ENCODE measurements at regions not wholly inside any gene's neighbourhood (a gene's known extent, or its start where the extent isn't known, plus 50 kb on each side); places are given as distances from the start of the nearest gene placed in this dataset.

DNA sequence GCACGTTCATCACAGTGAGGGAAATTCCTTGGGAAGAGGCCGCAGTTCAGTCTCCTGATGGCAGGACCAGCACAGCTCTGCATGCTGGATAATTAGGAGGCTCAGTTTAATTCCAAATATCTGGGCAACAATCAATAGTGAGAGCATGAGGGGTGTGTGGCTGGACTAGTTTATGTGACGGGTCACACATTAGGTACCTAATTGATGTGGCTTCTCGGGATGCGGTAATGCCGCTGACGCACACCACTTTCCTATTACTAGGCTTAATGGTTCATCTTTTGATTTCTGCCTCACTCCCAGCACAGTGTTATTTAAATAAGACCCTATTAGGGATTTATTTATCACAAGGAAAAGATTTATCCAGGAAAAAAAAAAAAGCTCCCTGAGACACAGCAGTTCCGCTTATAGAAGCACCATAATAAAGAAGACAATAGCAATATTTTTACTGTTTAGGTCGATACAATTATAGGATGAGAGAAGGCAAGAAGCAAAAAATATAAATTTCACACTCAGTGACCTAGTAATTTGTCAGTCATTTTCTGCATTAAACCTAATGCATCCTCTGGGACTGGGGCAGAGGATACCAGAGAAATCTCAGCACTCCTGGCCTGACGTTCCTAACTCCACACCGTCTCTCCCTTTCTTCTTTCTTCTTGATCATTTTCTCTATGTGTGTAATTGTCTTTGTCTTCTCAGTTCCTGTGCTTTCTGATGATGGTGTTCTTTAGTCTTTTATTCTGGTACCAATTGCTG lies 264.7 kb upstream of the SLC14A2 start:
- no peak for DNase-seq

DNA sequence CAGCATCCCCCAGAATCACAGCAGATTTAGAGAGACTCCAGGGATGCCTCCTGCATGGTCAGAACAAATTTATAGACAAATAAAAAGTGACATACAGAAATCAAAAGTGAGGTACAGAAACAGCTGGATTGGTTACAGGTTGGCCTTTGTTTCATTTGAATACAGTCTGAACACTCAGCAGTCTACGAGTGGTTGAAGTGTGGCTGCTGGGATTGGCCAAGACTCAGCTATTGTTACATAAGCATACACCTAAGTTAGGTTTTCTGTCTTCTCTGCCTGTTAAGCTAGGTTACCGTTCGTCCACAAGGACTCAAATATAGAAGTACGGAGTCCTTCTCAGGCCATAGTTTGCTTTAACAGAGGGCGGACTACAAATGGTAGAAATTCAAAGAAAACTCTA lies 262.4 kb upstream of the SLC14A2 start:
- DNase-seq = no peak

DNA sequence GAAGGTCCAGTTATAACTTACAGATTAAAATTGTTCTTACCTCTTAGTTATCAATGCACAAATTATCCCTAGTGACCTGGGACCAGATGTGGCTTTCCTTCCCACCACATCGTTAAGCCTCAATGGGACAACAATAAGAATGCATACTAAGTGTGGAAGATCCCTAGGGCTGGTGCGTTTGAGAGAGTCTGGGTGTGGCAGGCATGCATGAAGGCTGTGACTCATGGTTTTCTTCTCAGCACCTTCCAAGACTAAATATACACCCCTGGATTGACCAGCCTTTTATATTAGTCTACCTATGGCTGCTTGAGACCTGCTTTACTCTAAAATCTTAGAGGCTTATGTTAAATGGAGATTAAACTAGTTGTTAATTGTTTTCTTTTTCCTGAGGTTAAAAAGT lies 261.7 kb upstream of the SLC14A2 start:
- no peak for DNase-seq

DNA sequence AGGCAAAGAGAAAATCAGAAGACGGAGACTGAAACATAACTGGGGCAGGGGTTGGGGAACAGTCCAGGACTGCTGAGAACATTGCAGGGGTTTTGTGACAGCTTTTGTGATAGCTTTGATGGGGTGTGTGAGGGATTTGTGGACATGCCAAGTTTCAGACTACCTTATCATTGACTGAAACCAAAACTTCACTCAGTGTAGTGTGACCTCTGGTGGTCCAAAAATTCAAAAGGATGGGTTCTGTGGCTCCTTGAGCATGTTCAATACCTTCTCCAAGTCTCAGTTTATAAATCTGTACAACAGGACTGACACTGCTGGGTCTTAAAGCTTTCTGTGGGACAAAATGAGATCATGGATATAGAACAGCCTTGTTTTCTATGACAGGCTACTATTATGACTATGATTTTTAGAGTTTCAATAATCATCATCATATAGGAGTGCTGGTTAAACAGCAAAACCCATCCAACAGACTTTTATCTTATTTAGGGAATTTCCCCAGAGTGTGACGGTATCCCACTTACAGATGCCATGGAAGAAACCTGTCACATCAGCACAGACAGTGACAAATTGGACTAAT lies 259.2 kb upstream of the SLC14A2 start:
- no peak for DNase-seq

DNA sequence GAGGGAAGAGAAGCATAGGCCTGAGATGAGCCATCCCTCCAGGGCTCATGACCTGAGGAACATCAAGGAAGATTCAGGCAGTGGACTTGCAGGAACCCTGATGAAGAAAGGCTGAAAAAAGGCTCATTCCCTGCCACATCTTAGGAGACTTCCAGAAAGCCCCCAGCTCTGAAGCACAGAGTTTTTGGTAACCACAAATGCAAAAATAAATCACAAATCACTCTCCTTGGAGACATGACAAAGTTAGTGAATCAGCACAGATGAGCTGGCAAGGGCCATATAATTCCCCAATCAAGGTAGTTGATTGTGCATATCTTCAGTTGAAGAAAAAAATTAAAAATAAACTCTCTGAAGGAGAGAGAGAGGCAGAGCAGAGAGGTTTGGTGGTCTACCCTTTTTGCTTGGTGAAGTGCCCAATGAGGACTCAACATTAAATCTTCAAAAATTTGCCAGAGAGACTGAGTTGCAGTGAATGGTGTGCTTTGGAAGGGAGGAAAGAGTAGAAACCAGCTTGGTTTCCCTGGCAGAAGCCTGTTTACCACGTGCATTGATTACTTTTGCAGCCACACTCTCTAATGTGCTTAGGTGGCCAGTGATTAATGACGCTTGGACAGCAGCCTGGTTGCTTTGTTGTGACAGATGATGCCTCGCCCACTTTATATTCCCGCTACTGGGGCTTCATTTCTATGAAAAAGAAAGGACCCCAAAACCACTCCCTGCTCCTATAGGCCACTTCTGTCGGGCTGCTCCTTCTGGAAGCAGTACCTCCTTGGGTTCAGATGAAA lies 257.4 kb upstream of the SLC14A2 start:
- no peak for DNase-seq

DNA sequence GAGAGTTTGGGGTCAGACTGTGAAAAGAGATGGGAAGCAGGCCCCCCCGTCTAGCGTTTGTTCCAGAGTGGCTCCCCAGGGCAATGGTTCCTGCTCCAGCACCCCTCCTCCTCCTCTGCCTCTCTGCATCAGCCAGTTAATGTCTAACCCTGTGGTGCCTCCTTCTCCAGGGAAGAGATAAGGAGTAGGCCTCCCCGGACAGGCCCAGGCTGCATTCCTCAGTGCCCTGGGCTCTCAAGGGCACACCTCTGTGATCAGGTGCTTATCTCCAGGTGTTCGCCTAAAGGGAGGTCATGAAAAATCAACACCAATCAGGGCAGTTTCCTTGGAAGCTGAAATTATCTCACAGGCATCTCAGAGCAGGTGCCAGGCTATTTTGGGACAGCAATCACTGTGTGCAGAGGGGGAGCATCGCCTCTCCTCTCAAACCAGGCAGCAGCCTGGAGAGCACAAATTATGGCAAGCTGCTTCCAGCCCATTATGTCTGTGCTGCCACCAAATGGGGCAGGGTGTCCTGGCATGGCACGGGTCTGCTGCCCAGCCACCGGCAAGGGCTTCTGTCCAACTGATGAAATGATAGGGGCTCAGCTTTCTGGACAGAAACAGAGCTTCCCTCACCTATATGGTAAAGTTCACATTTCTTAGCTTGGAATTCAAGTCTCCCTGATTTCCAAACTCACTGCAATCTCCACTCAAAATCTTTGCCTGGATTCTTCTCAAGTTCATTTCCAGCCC lies 255.8 kb upstream of the SLC14A2 start:
- no peak for DNase-seq

DNA sequence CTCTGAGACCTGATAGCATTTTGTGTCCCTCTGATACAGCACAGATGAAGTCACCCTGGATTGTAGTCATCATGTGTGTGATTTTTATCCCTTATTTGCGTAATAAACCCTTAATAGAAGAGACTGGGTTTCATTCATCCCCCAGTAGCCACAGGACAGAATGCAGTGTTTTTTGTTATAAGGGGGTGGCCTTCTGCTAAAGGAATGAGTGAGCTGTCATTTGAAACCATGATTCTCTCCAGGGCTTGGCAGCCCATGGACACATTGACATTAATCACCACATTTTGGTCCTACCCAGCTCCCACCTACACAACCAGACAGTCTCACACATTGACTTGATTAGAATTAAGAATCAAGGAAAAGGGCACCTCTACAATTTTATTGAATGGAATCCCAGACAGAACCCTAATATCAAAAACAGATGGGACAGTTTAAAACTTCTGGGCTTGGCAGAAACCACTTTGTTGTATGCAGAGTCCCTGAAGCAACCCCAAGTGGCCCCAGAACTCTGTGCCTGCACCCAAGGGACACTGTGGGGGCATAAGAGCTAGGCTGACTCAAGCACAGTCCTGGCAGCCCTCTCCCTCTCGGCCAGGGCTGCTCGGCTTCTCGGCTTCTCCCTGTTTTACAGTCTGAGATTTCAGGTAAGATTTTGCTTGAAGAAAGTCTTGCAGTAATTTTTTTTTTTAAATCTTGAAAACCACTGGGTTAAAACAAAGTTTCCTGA lies 254.0 kb upstream of the SLC14A2 start:
- no peak for DNase-seq

DNA sequence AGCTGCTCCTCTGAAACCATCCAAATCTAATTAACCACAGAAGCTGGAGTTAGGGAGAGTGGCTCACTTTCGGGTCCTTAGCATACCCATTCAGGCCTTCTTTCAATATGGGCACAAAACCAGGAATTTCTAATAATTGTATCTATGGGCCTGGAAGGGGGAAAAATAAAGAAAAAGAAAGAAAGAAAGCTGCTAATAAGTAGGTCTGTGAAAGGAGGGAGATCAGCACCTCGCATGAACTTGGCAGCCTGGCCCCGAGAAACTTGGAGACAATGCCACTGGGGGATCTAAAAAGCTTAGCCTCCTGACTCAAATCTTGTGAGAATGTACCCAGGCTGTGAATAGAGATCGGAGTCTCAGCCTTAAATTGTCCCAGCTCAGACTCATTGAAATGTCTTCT lies 252.1 kb upstream of the SLC14A2 start:
- no peak for DNase-seq

DNA sequence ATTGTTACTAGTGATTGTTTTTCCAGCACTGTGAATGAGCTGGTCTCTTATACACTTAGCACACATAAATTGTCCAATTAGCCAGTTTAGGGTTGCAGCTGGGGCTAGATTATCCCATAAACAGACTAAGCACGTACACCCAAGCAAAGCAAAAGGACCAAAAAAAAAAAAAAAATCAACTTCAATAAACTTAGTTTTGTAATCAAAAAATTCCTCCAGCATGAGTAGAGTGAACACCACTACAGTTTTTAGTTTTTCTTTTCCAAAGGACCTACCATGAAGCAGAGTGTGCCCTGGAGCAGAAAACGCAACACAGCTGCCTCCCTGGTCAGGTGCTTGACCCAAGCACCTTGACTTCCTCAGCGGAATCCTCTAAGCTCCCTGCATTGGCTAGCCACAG lies 249.4 kb upstream of the SLC14A2 start:
- DNase-seq = no peak

DNA sequence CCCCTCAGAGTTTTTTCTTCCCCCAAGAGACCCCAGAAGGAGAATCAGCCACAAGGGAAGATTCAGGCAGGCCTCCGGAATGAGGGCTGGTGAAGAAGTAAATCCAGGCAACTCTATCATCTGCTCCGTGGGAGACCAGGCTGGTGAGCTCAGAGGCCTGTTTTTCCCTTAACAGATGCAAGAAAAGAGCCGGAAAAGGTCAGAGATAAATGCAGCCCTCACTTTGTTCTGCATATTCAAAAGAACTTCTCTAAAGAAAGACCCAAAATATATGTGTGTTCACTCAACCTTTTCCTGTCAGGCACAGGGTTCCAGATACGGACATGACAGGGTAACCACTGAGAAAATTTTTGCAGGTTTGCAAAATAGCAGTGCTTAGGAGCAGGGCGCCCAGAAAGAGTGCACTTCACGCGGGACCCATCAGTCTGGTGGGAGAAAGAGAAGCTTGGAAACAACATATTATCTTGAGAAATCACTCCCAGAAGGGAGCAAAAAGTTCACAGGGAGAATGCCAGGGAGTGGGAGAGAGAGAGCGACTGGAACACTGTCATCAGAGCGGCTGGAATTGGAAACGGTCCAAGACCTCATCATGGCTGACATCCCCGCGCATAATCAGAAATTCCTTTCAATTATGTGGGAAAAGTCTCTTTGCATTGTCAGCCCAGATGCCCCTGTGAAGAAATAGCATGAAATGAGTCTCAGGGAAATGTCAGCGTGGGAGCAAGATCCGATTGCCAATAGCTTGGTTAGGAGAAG lies 244.8 kb upstream of the SLC14A2 start:
- no peak for DNase-seq

DNA sequence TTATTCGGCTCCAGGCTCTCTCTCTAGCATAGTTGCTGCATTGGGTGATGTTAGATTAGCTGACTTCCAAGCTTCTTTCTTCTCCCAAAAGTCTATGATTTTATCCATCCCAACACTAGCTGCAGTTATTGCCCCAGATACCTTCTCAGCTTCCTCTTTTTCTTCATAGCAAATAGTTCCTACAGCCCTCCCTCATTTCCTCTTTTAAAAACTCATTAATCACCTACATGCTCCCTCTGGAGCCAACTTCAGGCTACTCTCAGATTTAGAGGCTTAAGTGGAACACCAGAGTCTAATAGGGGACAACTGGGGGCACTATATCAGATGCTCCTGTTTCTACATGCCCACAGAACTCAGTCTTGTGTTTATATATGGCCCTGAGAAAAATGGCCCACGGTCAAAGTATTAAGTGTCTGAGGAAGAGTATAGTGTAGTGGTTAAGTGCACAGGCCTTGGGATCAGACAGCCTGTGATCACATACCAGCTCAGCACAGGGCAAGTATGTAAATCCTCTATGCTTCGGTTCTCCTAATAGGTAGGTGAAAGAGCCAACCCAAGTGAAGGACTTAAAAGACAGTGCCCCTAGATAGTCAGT lies 241.9 kb upstream of the SLC14A2 start:
- DNase-seq = no peak

DNA sequence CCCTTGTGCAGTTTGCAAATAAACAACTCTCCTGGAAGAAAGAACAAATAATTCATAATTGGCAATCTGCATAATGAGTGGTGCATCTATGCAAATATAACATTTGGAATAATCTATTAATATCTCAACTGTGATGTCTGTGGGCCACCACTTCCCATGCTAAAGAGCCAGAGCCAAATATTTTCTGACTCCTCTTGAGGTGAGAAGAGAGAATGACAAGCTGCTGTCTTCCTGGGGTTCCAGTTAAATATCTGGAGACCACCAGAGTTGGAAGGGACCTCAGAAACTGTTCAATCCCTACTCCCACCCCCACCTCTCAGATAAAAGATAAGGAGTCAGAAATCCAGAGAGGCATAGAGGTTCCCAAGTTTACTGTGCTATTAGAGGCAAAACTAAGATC lies 241.0 kb upstream of the SLC14A2 start:
- DNase-seq = no peak

DNA sequence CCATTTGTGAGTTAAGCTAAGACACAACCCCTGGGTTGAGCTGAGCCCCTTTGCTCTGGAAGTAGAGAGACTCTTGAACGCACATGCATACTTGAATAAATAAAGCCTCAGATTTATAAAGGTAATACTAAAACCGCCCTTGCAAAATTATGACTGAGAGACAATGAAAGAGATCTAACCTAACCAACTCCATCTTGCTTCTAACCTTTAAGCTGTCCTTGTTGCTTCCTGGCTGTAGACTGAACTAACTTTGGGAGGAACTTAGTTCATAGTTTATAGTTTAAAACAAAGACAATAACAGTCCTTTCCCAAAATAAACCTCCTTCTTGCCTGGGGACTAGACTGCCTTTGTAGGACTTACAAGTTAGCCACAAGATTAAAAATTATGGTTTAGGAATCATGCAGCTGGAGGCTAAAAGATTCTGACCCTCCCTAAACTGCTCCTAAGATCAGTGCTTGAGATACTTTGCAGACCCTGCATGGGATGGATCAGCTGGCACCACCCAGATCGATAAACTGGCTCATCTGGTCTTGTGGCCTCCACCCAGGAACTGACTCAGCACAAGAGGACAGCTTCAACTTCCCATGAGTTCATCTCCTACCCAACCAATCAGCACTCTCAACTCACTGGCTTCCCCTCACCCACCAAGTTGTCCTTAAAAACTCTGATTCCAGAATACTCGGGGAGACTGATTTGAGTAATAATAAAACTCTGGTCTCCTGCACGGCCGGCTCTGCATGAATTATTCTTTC lies 240.2 kb upstream of the SLC14A2 start:
- DNase-seq = no peak

DNA sequence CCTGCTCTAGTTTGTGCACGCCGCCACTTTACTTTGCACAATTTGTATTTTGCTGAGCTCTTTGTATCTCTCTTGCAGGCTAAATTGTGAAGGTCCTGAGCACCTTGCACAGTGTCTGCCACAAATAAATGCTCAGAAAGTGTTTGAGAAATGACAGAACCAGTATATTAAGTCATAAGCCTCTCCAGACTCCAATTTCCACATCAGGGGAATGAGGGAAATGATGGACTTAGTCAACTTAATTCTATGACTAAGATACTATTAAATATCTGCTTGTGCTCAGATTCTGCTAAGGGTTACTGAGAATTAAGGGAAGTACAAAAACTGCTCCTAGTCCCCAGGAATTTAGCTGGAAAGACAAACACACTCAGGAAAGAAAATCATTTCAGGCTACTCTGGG lies 239.1 kb upstream of the SLC14A2 start:
- DNase-seq = no peak

DNA sequence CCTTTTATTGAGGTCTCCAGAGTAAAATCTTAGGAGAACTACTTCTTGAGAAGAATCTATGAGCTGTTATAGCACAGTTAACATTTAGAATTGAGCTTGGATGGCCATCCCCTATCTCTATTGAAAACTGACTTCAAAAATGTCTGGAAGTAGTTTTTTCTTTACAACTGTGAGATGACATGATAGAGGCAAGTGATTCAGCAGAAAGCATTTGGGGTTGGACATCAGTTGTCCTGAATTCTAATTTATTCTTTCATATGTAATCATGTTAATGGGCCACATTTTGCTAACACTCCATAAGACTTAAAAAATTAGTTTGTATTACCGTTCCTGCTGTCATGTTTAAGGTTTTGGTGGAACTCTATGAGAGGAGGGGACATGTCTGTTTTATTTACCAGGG lies 237.0 kb upstream of the SLC14A2 start:
- DNase-seq = no peak

DNA sequence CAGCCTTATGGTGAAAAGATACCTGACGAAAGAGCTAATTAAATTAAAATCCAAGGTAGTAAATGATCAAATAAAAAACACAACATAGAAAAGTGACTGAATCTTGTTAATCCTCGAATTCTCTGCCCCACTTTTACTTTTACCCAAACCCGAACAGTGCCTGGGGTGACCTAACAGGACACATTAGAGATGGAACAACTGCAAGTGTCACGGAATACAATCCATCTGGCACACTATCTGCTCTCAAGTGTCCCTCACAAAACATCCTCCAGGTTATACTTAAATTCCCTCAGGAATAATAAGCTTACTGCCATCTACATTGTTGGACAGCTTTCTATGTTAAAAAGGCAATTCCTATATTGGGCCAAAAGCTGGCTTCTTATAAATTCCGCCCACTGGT lies 236.3 kb upstream of the SLC14A2 start:
- DNase-seq = no peak

DNA sequence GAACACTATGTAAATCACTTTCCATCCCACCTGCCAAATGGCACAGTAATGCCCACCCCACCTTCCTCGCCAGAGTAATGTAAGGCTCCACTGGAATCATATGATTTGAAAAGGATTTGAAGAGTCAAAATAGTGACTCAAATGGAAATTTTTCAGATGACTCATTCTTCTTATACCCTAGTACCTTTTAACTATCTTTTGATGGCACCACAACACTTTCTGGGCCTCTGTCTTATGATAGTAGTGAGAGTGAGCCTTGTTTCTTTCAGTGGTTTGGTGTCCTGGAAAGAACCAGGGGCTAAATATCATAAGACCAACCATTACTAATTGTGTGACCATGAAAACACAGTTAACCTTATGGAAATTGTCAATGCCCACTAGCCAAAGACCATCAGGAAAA lies 235.4 kb upstream of the SLC14A2 start:
- DNase-seq = no peak

DNA sequence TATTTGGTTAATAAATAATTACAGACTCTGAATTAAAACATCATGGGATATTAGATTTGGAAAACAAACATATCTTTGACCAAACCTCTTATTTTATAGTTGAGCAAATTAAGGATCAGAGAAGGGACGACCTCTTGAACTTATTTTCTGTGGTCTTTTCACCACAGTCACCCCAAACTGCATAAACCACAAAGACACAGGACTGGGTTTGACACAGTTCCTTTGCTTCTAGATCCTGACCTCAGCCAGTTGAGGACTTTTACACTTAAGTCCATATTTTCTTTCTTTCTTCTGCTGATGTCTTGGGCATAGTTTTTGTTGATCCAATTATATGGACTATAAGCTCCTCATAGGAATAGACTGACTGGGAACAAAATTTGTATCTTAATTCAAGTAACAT lies 234.0 kb upstream of the SLC14A2 start:
- no peak for DNase-seq

DNA sequence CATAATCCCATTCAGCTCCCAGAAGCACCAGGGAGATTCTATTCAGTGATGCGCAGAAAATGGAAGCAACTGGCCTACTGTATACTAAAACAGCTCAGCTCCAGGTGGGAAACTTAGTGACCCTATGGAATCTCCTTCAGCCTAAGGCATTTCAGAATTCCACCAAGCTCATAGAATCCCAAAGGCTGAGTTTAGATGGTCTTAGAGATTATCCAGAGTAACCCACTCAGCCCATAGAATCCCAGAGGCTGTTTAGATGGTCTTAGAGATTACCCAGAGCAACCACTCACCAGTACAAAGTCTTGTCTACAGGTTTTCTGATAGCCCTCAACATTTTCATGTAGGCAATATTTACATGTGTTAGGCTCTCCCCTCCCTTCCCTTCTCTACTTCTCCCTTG lies 232.0 kb upstream of the SLC14A2 start:
- DNase-seq = no peak

DNA sequence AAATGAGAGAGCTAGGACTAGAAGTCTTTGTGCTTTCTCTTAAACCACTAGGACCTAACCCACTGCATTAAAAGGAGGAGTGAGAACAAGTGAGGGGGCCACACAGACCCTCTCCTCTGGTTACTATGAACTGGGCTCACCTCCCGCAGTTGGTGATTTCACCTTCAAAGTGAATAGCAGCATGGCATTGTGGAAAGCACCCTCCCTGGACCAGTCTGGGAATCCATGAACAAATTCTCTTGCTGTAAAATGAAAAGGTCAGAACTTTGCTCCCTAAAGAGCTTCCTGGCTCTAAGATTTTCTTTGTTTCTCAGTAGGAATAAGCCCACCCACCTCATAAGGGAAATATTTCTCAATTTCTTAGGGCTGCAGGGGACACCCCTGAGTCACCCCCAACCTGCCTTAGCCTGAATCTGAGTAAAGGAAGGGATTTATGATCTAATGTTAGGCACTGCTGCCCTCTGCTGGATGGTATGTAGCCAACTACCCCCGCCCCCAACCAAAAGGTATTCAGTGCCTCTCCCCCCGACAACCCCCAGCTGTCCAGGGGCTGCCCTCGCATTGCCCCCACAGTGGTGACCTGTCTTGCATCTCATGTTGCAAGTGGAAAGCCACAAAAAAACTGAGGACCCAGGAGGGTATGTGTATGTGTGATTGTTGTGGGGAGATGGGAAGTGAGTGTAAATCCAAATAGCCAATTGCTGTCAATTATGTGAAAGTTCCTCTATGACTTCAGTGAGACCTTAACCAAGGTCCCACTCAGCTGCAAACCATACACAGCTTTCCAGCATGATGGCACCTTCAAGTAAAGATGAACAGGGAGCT lies 230.9 kb upstream of the SLC14A2 start:
- DNase-seq = peak; percentile 63

Measured in stimulated activated CD4-positive, alpha-beta T cell treated with anti-CD3 and anti-CD28 coated beads, Interleukin-15, amount 100 ng/mL, for 24 hours (primary cell).